ENCODE measurements at regions not wholly inside any gene's neighbourhood (a gene's known extent, or its start where the extent isn't known, plus 50 kb on each side); places are given as distances from the start of the nearest gene placed in this dataset.
A peak's percentile ranks its signal among the peaks of the same experiment; 100 is the strongest.

DNA sequence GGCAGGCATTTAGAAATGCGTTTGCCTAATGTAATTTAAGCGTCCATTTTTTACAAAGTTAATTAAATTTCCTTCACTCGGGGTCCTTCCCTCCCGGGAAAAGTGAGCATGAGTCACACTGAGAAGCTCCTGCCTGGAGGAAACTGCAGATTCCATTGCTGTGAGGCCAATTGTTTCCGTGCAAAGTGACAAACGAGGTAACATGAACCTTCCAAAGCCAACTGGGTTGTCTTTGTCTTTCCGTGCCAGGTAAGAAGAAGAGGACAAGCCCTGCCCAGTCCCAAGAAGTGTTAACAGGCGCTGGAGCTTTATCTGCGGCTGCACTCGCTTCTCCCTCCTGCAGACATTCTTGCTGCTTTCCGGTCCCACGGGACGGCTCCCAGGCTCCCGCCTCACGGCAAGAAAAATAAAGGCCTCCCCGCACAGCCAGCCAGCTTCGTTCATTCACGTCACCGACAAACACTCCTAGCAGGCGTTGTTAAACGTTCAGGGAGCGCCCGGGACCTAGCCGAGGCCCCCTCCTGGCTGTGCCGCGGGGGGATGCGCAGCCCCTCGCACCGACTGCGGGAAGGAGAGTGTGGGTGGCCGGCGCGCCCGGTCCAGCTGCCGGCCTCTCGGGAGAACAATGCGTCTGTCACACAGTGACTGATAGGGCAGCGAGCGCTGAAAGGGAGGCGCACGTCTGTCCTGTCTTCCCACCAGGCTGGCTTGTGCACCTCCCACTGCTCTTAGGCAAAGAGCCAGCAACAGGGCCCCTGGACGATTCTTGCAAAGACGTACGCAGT lies 61.5 kb upstream of the HDDC2 start:
- peak; percentile 94 for DNase-seq
- WGBS, 2 donors, result 1% methylated on average over 32 to 44 of the region's 44 CpGs
- Histone ChIP-seq H3K36me3 (ENCODE audit: low read depth, missing control alignments) (no peaks in the 10 kb centered on the region), H3K27ac (peak overlapping the region; percentile 66 to 69), H3K4me3 (peak overlapping the region; percentile 44 to 64), H3K4me1 (peaks cover 20% of the 10 kb centered on the region), H3K9me3 (no peaks in the 10 kb centered on the region), H3K27me3 (no peaks in the 10 kb centered on the region)
- intact Hi-C loops (cut with DNase I; ENCODE audit: low total_unique reads), result no loop called here
- no peak for TF ChIP-seq CTCF (IDR thresholded peaks at IDR 0.05)
- no peak for TF ChIP-seq POLR2A (IDR thresholded peaks at IDR 0.05)

DNA sequence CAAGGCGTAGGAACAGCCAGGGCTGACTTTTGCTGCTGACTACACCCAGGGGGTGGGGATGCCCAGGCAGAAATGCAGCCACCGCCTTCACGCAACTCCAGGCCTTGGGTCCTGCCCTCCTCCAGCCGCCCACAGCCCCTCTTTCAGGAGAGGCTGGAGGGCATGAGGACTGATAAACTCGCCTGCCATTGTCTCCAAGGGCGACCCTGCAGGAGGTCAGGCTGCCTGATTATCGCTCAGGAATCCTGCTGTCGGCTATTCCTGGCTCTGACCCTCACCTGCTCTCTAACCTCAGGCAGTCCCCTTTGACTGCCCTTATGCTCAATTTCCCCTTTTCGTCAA lies 62.0 kb upstream of the HDDC2 start:
- intact Hi-C loops (cut with DNase I; ENCODE audit: low total_unique reads), result no loop called here
- no peaks in the 10 kb centered on the region for H3K27me3 ChIP-seq
- peak overlapping the region; percentile 66 to 69 for H3K27ac ChIP-seq

DNA sequence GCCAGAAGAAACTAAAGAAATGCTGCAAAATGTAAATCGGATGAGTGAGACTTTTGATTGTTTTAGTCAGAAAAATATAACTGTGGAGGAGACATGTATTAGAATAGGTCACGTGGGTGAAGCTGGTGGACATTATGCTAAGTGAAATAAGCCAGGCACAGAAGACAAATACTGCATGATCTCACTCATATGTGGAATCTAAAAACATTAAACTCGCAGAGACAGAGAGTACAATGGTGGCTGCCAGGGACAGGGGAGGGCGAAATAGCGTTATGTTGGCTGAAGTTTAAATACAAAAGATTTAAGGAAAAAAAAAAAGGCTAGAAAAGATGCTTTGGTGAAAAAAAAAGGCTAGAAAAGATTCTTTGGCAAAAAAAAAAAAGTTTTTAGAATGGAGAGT lies 63.5 kb upstream of the HDDC2 start:
- H3K36me3 ChIP-seq (ENCODE audit: low read depth, missing control alignments), result no peaks in the 10 kb centered on the region
- DNase-seq, result no peak
- intact Hi-C loops (cut with DNase I; ENCODE audit: low total_unique reads), result no loop called here
- H3K4me3 ChIP-seq, result no peak overlapping the region
- H3K27ac ChIP-seq, result no peak overlapping the region
- H3K9me3 ChIP-seq, result no peaks in the 10 kb centered on the region
- peaks cover 20% of the 10 kb centered on the region for H3K4me1 ChIP-seq
- WGBS, 2 donors, result 46 to 56% methylated on average over 5 of the region's 5 CpGs
- H3K27me3 ChIP-seq, result no peaks in the 10 kb centered on the region
- TF ChIP-seq CTCF (IDR thresholded peaks at IDR 0.05) (no peak), POLR2A (IDR thresholded peaks at IDR 0.05) (no peak)

More for the DNA sequence above, 62.0 kb upstream of the HDDC2 start:
- no peak for DNase-seq
- TF ChIP-seq CTCF (IDR thresholded peaks at IDR 0.05) (no peak), POLR2A (IDR thresholded peaks at IDR 0.05) (no peak)
- WGBS, 2 donors, result 11 to 26% methylated on average over 5 to 9 of the region's 9 CpGs
- Histone ChIP-seq H3K4me1 (peaks cover 20% of the 10 kb centered on the region), H3K36me3 (ENCODE audit: low read depth, missing control alignments) (no peaks in the 10 kb centered on the region), H3K4me3 (peak overlapping the region; percentile 44 to 64), H3K9me3 (no peaks in the 10 kb centered on the region)

- intact Hi-C loops (cut with DNase I; ENCODE audit: low total_unique reads), result no loop called here
- no peaks in the 10 kb centered on the region for H3K9me3 ChIP-seq
- DNase-seq, result no peak
- no peak overlapping the region for H3K27ac ChIP-seq
- TF ChIP-seq CTCF (IDR thresholded peaks at IDR 0.05) (no peak), POLR2A (IDR thresholded peaks at IDR 0.05) (no peak)
- no peaks in the 10 kb centered on the region for H3K27me3 ChIP-seq
- H3K36me3 ChIP-seq (ENCODE audit: low read depth, missing control alignments), result no peaks in the 10 kb centered on the region
- no peak overlapping the region for H3K4me3 ChIP-seq
- 96 to 98% methylated on average over 3 of the region's 3 CpGs for WGBS, 2 donors
- peaks cover 14% of the 10 kb centered on the region for H3K4me1 ChIP-seq
Observed at GRCh38 chr6:125367036-125367782, 65.4 kb upstream of the HDDC2 start.
